ENCODE measurements at regions not wholly inside any gene's neighbourhood (a gene's known extent, or its start where the extent isn't known, plus 50 kb on each side); places are given as distances from the start of the nearest gene placed in this dataset.

DNA sequence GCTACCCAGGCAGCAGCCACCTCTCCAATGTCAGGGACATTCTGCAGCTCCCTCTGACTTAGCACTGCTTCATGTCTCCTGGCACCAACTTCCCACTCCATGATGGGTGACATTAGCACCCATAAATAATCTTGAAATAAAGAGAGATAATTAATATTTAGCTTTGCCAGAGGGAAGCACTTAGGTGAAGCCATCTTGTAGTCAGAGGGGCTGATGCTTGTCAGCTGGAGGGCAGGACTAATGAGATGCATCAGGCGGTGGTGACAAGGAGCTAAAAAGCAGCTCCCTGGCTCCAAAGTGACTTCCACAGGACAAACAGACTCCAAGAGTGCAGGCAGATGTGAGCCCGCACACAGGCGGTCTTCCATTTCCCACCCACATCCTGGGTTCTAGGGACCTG is 153.0 kb upstream of the ID2 start:
- Mint-ChIP-seq H3K4me1 (ENCODE audit: unreplicated experiment) (peaks cover 30% of the 10 kb centered on the region), H3K9me3 (peaks cover 6% of the 10 kb centered on the region), H3K4me3 (no peak overlapping the region), H3K27ac (no peak overlapping the region), H3K27me3 (no peaks in the 10 kb centered on the region), H3K36me3 (no peaks in the 10 kb centered on the region)
- no peak for DNase-seq (ENCODE audit: extremely low spot score, unreplicated experiment)
- TF ChIP-seq CTCF (conservative IDR thresholded peaks at IDR 0.05) = no peak

GRCh38 chr2:8529706-8530277 is 152.1 kb upstream of the ID2 start:
- Mint-ChIP-seq H3K9me3 (peaks cover 6% of the 10 kb centered on the region), H3K27ac (no peak overlapping the region), H3K4me3 (no peak overlapping the region), H3K4me1 (ENCODE audit: unreplicated experiment) (peaks cover 23% of the 10 kb centered on the region), H3K36me3 (no peaks in the 10 kb centered on the region), H3K27me3 (no peaks in the 10 kb centered on the region)
- TF ChIP-seq CTCF (conservative IDR thresholded peaks at IDR 0.05) = no peak
- DNase-seq (ENCODE audit: extremely low spot score, unreplicated experiment) = no peak

DNA sequence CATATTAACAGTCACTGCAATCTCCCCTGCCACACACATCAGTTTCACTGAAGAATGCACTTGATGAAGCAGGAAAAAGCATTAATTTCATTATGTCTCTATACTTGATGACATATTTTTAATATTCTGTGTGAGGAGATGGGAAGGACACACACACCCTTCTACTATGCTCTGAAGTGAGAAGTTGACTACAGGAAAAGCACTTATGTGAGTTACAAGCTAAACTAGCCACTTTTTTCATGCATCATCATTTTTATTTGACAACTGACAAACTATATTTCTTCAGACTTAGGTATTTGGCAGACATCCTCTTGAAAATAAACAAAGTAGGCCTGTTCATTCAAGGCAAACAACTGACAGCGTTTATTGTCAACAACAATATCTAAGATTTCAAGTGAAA is 150.4 kb upstream of the ID2 start:
- TF ChIP-seq CTCF (conservative IDR thresholded peaks at IDR 0.05) = no peak
- no peak for DNase-seq (ENCODE audit: extremely low spot score, unreplicated experiment)
- Mint-ChIP-seq H3K27me3 (no peaks in the 10 kb centered on the region), H3K36me3 (no peaks in the 10 kb centered on the region), H3K4me1 (ENCODE audit: unreplicated experiment) (peaks cover 24% of the 10 kb centered on the region), H3K9me3 (peaks cover 6% of the 10 kb centered on the region), H3K27ac (no peak overlapping the region), H3K4me3 (no peak overlapping the region)

DNA sequence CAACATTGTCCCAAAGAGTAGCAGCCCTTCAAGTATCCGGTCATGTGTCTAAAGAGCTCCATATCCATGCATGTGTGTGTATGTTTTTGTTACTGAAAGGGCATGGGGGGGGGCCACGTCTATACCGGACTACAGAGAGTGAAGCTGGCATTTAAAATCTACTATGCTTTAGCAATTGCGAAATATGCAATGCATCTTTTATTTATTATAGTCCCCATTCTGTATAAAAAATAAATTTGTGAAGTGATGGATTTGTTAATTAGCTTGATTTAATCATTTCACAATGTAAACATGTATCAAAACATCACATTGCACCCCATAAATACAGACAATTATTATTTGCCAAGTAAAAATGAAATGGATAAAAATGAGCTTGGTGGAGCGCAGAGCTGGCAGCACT is 149.4 kb upstream of the ID2 start:
- Mint-ChIP-seq H3K4me1 (ENCODE audit: unreplicated experiment) (peaks cover 27% of the 10 kb centered on the region), H3K27ac (peak overlapping the region; percentile 28), H3K9me3 (peaks cover 6% of the 10 kb centered on the region), H3K27me3 (no peaks in the 10 kb centered on the region), H3K4me3 (no peak overlapping the region), H3K36me3 (no peaks in the 10 kb centered on the region)
- TF ChIP-seq CTCF (conservative IDR thresholded peaks at IDR 0.05) = no peak
- no peak for DNase-seq (ENCODE audit: extremely low spot score, unreplicated experiment)

- no peak for TF ChIP-seq CTCF (conservative IDR thresholded peaks at IDR 0.05)
Observed at GRCh38 chr2:8533923-8534322, 147.9 kb upstream of the ID2 start.

GRCh38 chr2:8534386-8534728 is 147.5 kb upstream of the ID2 start:
- H3K4me3 Mint-ChIP-seq = no peak overlapping the region
- H3K9me3 Mint-ChIP-seq = peaks cover 6% of the 10 kb centered on the region
- no peak for TF ChIP-seq CTCF (conservative IDR thresholded peaks at IDR 0.05)
- H3K4me1 Mint-ChIP-seq (ENCODE audit: unreplicated experiment) = peaks cover 33% of the 10 kb centered on the region
- H3K36me3 Mint-ChIP-seq = no peaks in the 10 kb centered on the region
- DNase-seq (ENCODE audit: extremely low spot score, unreplicated experiment) = no peak
- H3K27me3 Mint-ChIP-seq = no peaks in the 10 kb centered on the region
- no peak overlapping the region for H3K27ac Mint-ChIP-seq

More at GRCh38 chr2:8533923-8534322, 147.9 kb upstream of the ID2 start:
- DNase-seq (ENCODE audit: extremely low spot score, unreplicated experiment) = no peak
- Mint-ChIP-seq H3K36me3 (no peaks in the 10 kb centered on the region), H3K27ac (no peak overlapping the region), H3K27me3 (no peaks in the 10 kb centered on the region), H3K4me1 (ENCODE audit: unreplicated experiment) (peaks cover 30% of the 10 kb centered on the region), H3K4me3 (no peak overlapping the region), H3K9me3 (peaks cover 6% of the 10 kb centered on the region)

Data from type B pancreatic cell (in vitro differentiated cells).